GM12878 (cell line): ENCODE measurements at regions not wholly inside any gene's neighbourhood (a gene's known extent, or its start where the extent isn't known, plus 50 kb on each side); places are given as distances from the start of the nearest gene placed in this dataset.

Experiments used
- ESRRA ChIP-seq: IDR thresholded peaks from 2 replicates; pipeline ENCODE4 v1.6.1; 2012; ENCODE audit warnings: mild to moderate bottlenecking, low read length, improper control_type of control experiment
- FOXK2 ChIP-seq: fragments of 450-650 bp; IDR thresholded peaks from 2 replicates; pipeline ENCODE4 v1.6.1; 2017; ENCODE audit warnings: mild to moderate bottlenecking, moderate library complexity
- GABPA ChIP-seq: IDR thresholded peaks from 2 replicates; pipeline ENCODE4 v1.6.1; 2014; ENCODE audit warnings: antibody characterized with exemption, low read depth, mild to moderate bottlenecking, inconsistent platforms
- POLR2A ChIP-seq: IDR thresholded peaks from 2 replicates; pipeline ENCODE4 v1.6.1; 2011; ENCODE audit warnings: low read depth, mild to moderate bottlenecking, low read length
- RAD21 ChIP-seq: IDR thresholded peaks from 2 replicates; pipeline ENCODE4 v1.6.1; 2011; ENCODE audit warnings: mild to moderate bottlenecking, low read depth, low read length, moderate library complexity; ENCODE audit not compliant: insufficient read depth
- SMAD1 ChIP-seq: fragments of 450-650 bp; IDR thresholded peaks from 2 replicates; pipeline ENCODE4 v1.6.1; 2018; ENCODE audit warnings: mild to moderate bottlenecking, low read depth; ENCODE audit not compliant: partially characterized antibody
- SP1 ChIP-seq: IDR thresholded peaks from one replicate; pipeline ENCODE4 v1.6.1; 2011; ENCODE audit warnings: low read depth, low read length
- TAF1 ChIP-seq: IDR thresholded peaks from 2 replicates; pipeline ENCODE4 v1.6.1; 2011; ENCODE audit warnings: mild to moderate bottlenecking, low read depth, low read length, borderline replicate concordance
- TBL1XR1 ChIP-seq: IDR thresholded peaks from 2 replicates; pipeline ENCODE4 v1.6.1; 2012; ENCODE audit warnings: low read depth, low read length, improper control_type of control experiment
- ZNF207 ChIP-seq: fragments of 450-650 bp; IDR thresholded peaks from 2 replicates; pipeline ENCODE4 v1.6.1; 2014; ENCODE audit warnings: antibody characterized with exemption, mild to moderate bottlenecking, borderline replicate concordance
- TF ChIP-seq, protein P1 (sequence below): IDR thresholded peaks from 2 replicates; pipeline ENCODE4 v1.6.1; 2012; ENCODE audit warnings: low read depth, low read length, improper control_type of control experiment
- TF ChIP-seq, protein P2 (sequence below), 3 experiments: IDR thresholded peaks in 2 of 3; conservative IDR thresholded peaks in 1 of 3; 2 replicates each; pipeline ENCODE4 v1.5.1; 2011; ENCODE audit warnings: low read depth in 3 of 3, low read length in 3 of 3, mild to moderate bottlenecking in 3 of 3, control low read depth in 2 of 3, moderate library complexity in 2 of 3, inconsistent platforms in 1 of 3, mixed read lengths in 1 of 3; ENCODE audit not compliant: control insufficient read depth in 2 of 3, insufficient read depth in 1 of 3; ENCODE audit errors: extremely low read depth in 1 of 3
- TF ChIP-seq, protein P3 (sequence below): fragments of 450-650 bp; IDR thresholded peaks from 2 replicates; pipeline ENCODE4 v1.6.1; 2017; ENCODE audit warnings: mild to moderate bottlenecking, moderate library complexity

DNA sequence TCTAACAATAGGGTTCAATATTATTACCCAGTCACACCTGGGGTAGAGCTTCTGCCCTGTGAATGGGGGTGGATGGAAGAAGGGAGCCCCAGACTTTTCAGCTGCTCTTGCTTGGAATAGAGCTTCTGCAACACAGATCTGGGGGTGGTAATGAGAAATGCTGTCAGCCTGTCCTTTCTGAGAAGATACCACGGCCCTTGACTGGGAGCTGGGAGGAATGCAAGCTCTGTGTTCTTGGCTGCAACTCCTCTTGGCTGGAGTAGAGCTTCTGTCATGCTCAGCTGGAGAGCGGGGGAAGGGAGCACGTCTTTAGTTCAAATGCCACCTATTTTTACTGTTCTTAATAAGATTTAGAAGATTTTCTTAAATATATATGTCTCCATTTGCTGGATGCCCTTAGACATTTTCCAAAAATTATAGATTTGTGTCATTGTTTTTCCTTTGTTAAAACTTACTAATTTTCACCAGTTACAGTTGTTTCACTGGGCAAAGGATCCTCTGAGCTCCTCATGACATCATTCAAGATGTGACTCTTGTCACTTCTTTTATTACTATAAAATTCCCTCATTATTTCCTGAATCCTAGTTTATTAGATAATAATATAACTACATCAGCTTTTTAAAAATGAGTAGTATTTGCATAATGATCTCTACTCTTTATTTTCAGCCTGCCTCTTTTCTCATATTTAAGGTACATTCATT lies 180.0 kb upstream of the TGFBR2 start:
- TF ChIP-seq GABPA (no peak), SP1 (no peak), POLR2A (no peak), TBL1XR1 (no peak), ZNF207 (no peak), FOXK2 (no peak), RAD21 (no peak), TAF1 (no peak), ESRRA (no peak), SMAD1 (no peak)
- TF ChIP-seq, protein P1, sequence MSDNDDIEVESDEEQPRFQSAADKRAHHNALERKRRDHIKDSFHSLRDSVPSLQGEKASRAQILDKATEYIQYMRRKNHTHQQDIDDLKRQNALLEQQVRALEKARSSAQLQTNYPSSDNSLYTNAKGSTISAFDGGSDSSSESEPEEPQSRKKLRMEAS = no peak
- TF ChIP-seq, protein P2, sequence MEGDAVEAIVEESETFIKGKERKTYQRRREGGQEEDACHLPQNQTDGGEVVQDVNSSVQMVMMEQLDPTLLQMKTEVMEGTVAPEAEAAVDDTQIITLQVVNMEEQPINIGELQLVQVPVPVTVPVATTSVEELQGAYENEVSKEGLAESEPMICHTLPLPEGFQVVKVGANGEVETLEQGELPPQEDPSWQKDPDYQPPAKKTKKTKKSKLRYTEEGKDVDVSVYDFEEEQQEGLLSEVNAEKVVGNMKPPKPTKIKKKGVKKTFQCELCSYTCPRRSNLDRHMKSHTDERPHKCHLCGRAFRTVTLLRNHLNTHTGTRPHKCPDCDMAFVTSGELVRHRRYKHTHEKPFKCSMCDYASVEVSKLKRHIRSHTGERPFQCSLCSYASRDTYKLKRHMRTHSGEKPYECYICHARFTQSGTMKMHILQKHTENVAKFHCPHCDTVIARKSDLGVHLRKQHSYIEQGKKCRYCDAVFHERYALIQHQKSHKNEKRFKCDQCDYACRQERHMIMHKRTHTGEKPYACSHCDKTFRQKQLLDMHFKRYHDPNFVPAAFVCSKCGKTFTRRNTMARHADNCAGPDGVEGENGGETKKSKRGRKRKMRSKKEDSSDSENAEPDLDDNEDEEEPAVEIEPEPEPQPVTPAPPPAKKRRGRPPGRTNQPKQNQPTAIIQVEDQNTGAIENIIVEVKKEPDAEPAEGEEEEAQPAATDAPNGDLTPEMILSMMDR (IDR thresholded peaks at IDR 0.05 in 2 of 3, conservative IDR thresholded peaks at IDR 0.05 in 1 of 3; ENCODE audit: control insufficient read depth in 2 of 3, extremely low read depth in 1 of 3, insufficient read depth in 1 of 3, low read depth in 3 of 3, low read length in 3 of 3) = no peak
- TF ChIP-seq, protein P3, sequence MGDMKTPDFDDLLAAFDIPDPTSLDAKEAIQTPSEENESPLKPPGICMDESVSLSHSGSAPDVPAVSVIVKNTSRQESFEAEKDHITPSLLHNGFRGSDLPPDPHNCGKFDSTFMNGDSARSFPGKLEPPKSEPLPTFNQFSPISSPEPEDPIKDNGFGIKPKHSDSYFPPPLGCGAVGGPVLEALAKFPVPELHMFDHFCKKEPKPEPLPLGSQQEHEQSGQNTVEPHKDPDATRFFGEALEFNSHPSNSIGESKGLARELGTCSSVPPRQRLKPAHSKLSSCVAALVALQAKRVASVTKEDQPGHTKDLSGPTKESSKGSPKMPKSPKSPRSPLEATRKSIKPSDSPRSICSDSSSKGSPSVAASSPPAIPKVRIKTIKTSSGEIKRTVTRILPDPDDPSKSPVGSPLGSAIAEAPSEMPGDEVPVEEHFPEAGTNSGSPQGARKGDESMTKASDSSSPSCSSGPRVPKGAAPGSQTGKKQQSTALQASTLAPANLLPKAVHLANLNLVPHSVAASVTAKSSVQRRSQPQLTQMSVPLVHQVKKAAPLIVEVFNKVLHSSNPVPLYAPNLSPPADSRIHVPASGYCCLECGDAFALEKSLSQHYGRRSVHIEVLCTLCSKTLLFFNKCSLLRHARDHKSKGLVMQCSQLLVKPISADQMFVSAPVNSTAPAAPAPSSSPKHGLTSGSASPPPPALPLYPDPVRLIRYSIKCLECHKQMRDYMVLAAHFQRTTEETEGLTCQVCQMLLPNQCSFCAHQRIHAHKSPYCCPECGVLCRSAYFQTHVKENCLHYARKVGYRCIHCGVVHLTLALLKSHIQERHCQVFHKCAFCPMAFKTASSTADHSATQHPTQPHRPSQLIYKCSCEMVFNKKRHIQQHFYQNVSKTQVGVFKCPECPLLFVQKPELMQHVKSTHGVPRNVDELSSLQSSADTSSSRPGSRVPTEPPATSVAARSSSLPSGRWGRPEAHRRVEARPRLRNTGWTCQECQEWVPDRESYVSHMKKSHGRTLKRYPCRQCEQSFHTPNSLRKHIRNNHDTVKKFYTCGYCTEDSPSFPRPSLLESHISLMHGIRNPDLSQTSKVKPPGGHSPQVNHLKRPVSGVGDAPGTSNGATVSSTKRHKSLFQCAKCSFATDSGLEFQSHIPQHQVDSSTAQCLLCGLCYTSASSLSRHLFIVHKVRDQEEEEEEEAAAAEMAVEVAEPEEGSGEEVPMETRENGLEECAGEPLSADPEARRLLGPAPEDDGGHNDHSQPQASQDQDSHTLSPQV = no peak
